HepG2 (cell line): ENCODE measurements at regions not wholly inside any gene's neighbourhood (a gene's known extent, or its start where the extent isn't known, plus 50 kb on each side); places are given as distances from the start of the nearest gene placed in this dataset.
A peak's percentile ranks its signal among the peaks of the same experiment; 100 is the strongest.

Experiments used
- ATAC-seq: fragments of 200-7000 bp; cut with Tn5 transposase; 3 replicates; pipeline ENCODE4 v1.9.1; 2020; ENCODE audit warnings: mild to moderate bottlenecking, moderate library complexity
- BruUV-seq: library from RNA; stranded (reverse); fragments of 400-500 nt; replicated peaks from 2 replicates; lab custom pipeline; 2021; lab: Mats Ljungman, UMichigan
- CTCF ChIA-PET: fragments of 300-600 bp; formaldehyde crosslinking; extraction: SDS; loops from one replicate; lab custom pipeline; 2021; ENCODE audit warnings: low total read pairs, inconsistent platforms, low intra/inter-chr PET ratio; lab: Yijun Ruan, JAX
- POLR2A ChIA-PET: fragments of 350-600 bp; sonication (Branson Sonifier 250); formaldehyde crosslinking; loops from one replicate; lab custom pipeline; 2020; ENCODE audit warnings: antibody characterized with exemption, inconsistent platforms; lab: Yijun Ruan, JAX
- DNase-seq: peaks from one replicate; pipeline ENCODE4 v3.0.0-alpha.2; 2015; ENCODE audit warnings: low spot score
- FAIRE-seq: peaks from 3 replicates; lab custom pipeline; 2011; peaks lifted over from hg19 to GRCh38; lab: Jason Lieb, UNC
- H2AFZ ChIP-seq: one replicate; pipeline ENCODE4 v1.6.1; 2011; ENCODE audit warnings: low read length, inconsistent platforms
- H3K27ac ChIP-seq: fragments of 300-600 bp; 3 replicates; pipeline ENCODE4 v1.8.0; 2011; ENCODE audit warnings: mixed run types, mild to moderate bottlenecking, mixed read lengths, low read length, inconsistent platforms; ENCODE audit not compliant: insufficient read depth; ENCODE audit errors: extremely low read length
- H3K27me3 ChIP-seq, 2 experiments: fragments of 200-600 bp in 1 of 2; 2 replicates in 1 of 2; 3 replicates in 1 of 2; pipeline versions ENCODE4 v1.6.0 to v1.8.0; 2011; ENCODE audit warnings: low read length in 2 of 2, mild to moderate bottlenecking in 2 of 2, moderate library complexity in 2 of 2, inconsistent platforms in 1 of 2; ENCODE audit not compliant: insufficient read depth in 2 of 2, control insufficient read depth in 1 of 2
- H3K36me3 ChIP-seq, 2 experiments: fragments of 200-600 bp in 1 of 2; replicated peaks in 1 of 2; 2 replicates in 1 of 2; 3 replicates in 1 of 2; pipeline versions ENCODE4 v1.5.1 to v1.8.0; 2011; ENCODE audit warnings: low read length in 2 of 2, inconsistent platforms in 1 of 2; ENCODE audit not compliant: insufficient read depth in 2 of 2, control insufficient read depth in 1 of 2
- H3K4me1 ChIP-seq: 2 replicates; pipeline ENCODE4 v1.5.1; 2012; ENCODE audit warnings: low read length, inconsistent platforms; ENCODE audit not compliant: insufficient read depth
- H3K4me2 ChIP-seq: 2 replicates; pipeline ENCODE4 v1.6.0; 2011; ENCODE audit warnings: low read depth, low read length, inconsistent platforms
- H3K4me3 ChIP-seq, 3 experiments: fragments of 200-600 bp in 1 of 3; sonication (generic), shearing (Covaris generic) in 1 of 3; replicated peaks in 1 of 3; 2 replicates each; pipeline ENCODE4 v1.5.1; 2011 to 2016; ENCODE audit warnings: low read length in 3 of 3, inconsistent platforms in 2 of 3, low read depth in 2 of 3, mild to moderate bottlenecking in 2 of 3, control low read depth in 1 of 3, mixed read lengths in 1 of 3; ENCODE audit not compliant: insufficient read depth in 1 of 3
- H3K79me2 ChIP-seq: one replicate; pipeline ENCODE4 v1.6.1; 2011; ENCODE audit warnings: low read length, inconsistent platforms; ENCODE audit not compliant: insufficient read depth
- H3K9ac ChIP-seq: 2 replicates; pipeline ENCODE4 v1.6.0; 2011; ENCODE audit warnings: mild to moderate bottlenecking, low read depth, low read length, inconsistent platforms; ENCODE audit not compliant: insufficient read depth
- H3K9me3 ChIP-seq: 2 replicates; pipeline ENCODE4 v1.5.1; 2012; ENCODE audit warnings: mild to moderate bottlenecking, low read length
- H4K20me1 ChIP-seq: 2 replicates; pipeline ENCODE4 v1.6.0; 2011; ENCODE audit warnings: inconsistent platforms, mild to moderate bottlenecking, low read length, moderate library complexity; ENCODE audit not compliant: insufficient read depth
- CEBPZ ChIP-seq: IDR thresholded peaks from 2 replicates; pipeline ENCODE4 v1.6.1; 2012; ENCODE audit warnings: low read length, improper control_type of control experiment
- MAFF ChIP-seq: IDR thresholded peaks from 2 replicates; pipeline ENCODE4 v1.6.1; 2011; ENCODE audit warnings: low read depth, low read length, improper control_type of control experiment
- MAFK ChIP-seq, 2 experiments: IDR thresholded peaks in 1 of 2; conservative IDR thresholded peaks in 1 of 2; 2 replicates each; pipeline ENCODE4 v1.6.1; 2011; ENCODE audit warnings: improper control_type of control experiment in 2 of 2, low read length in 2 of 2
- PCBP1 ChIP-seq: fragments of 200-400 bp; formaldehyde crosslinking; IDR thresholded peaks from 2 replicates; pipeline ENCODE4 v1.6.1; 2017; ENCODE audit warnings: mild to moderate bottlenecking, low read depth, low read length, borderline replicate concordance
- PLSCR1 ChIP-seq: sonication (generic); formaldehyde crosslinking; IDR thresholded peaks from 2 replicates; pipeline ENCODE4 v1.5.0; 2020; ENCODE audit warnings: missing genetic modification reagents, mild to moderate bottlenecking, borderline replicate concordance
- POLR2AphosphoS2 ChIP-seq: IDR thresholded peaks from 2 replicates; pipeline ENCODE4 v1.6.1; 2011; ENCODE audit warnings: low read depth, low read length, improper control_type of control experiment
- POLR2G ChIP-seq: fragments of 200-400 bp; formaldehyde crosslinking; IDR thresholded peaks from 2 replicates; pipeline ENCODE4 v1.6.1; 2018; ENCODE audit warnings: mild to moderate bottlenecking, low read depth, low read length, moderate library complexity
- RARA ChIP-seq: IDR thresholded peaks from 2 replicates; pipeline ENCODE4 v1.6.1; 2016; ENCODE audit warnings: missing genetic modification reagents, missing compliant biosample characterization
- SMAD3 ChIP-seq: sonication (generic); formaldehyde crosslinking; IDR thresholded peaks from 2 replicates; pipeline ENCODE4 v1.4.0; 2020; ENCODE audit warnings: missing genetic modification reagents
- ZNF136 ChIP-seq: sonication (generic); formaldehyde crosslinking; IDR thresholded peaks from 2 replicates; pipeline ENCODE4 v1.8.1; 2022; ENCODE audit warnings: low read depth, mild to moderate bottlenecking, moderate library complexity, missing genetic modification reagents
- ZNF720 ChIP-seq: sonication (generic); formaldehyde crosslinking; IDR thresholded peaks from 2 replicates; pipeline ENCODE4 v1.4.0; 2020; ENCODE audit warnings: missing genetic modification reagents
- WGBS: methylation state at CpG from one replicate; pipeline ENCODE4 v1.1.6; 2017; ENCODE audit warnings: low lambda C conversion rate; 5-methylcytosine and 5-hydroxymethylcytosine counted together
- in situ Hi-C: cut with HindIII; loops from 2 replicates; pipeline ENCODE4 v1.10.0; 2017; ENCODE audit warnings: low pct_unique_long_range_greater_than_20kb; ENCODE audit not compliant: extremely low pct_ligation_motif_present
- intact Hi-C: fragments of 100-400 bp; cut with micrococcal nuclease; formaldehyde crosslinking; loops from one replicate; pipeline ENCODE4 v1.10.0; 2022; ENCODE audit not compliant: unreplicated experiment
- TF ChIP-seq, protein P1 (sequence below): sonication (generic); formaldehyde crosslinking; IDR thresholded peaks from 2 replicates; pipeline ENCODE4 v1.4.0; 2020; ENCODE audit warnings: mild to moderate bottlenecking, missing genetic modification reagents
- TF ChIP-seq, protein P2 (sequence below): sonication (generic); formaldehyde crosslinking; IDR thresholded peaks from 2 replicates; pipeline ENCODE4 v1.4.0; 2020; ENCODE audit warnings: mild to moderate bottlenecking, missing genetic modification reagents

DNA sequence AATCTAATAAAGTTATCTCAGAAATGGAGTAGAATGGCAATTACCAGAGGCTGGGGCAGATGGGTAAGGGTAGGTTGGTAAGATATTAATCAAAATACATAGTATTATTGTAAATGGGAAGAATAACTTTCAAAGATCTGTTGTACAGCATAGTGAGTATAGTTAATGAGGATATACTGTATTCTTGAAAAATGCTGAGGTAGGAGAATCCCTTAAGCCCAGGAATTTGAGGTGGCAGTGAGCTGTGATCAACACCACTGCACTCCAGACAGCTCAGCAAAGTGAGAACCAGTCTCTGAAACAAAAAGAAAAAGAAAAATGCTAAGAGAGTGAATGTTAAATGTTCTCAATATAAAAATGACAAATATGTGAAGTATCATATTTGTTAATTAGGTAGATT lies 1033.7 kb downstream of the KCNT2 start:
- H3K27ac ChIP-seq = no peak overlapping the region
- BruUV-seq = no TSS peak
- peak; percentile 64 to 76 for TF ChIP-seq MAFK (conservative IDR thresholded peaks at IDR 0.05 in 1 of 2, IDR thresholded peaks at IDR 0.05 in 1 of 2; ENCODE audit: low read length in 2 of 2)
- TF ChIP-seq PLSCR1 (CRISPR knock-in tag) = no peak
- peak; percentile 62 for TF ChIP-seq MAFF
- no peaks in the 10 kb centered on the region for H3K4me1 ChIP-seq
- H3K9ac ChIP-seq = no peak overlapping the region
- H3K4me3 ChIP-seq = no peak overlapping the region
- intact Hi-C loops = no loop called here
- no peaks in the 10 kb centered on the region for H3K27me3 ChIP-seq
- no peaks in the 10 kb centered on the region for H3K79me2 ChIP-seq
- no peak for FAIRE-seq
- H3K9me3 ChIP-seq = no peaks in the 10 kb centered on the region
- no peaks in the 10 kb centered on the region for H3K36me3 ChIP-seq
- in situ Hi-C loops = no loop called here
- ChIA-PET POLR2A (no interaction called here), CTCF (no interaction called here)
- no peak for DNase-seq
- H4K20me1 ChIP-seq = no peaks in the 10 kb centered on the region
- H2AFZ ChIP-seq = no peak overlapping the region
- no peak for ATAC-seq
- no peak overlapping the region for H3K4me2 ChIP-seq

GRCh38 chr1:195569934-195570333 lies 1038.3 kb downstream of the KCNT2 start:
- intact Hi-C loops = no loop called here
- no peak for TF ChIP-seq RARA (CRISPR knock-in tag)
- TF ChIP-seq POLR2G = no peak
- no peak for TF ChIP-seq ZNF720
- no peak for TF ChIP-seq SMAD3 (CRISPR knock-in tag)
- TF ChIP-seq, protein P1, sequence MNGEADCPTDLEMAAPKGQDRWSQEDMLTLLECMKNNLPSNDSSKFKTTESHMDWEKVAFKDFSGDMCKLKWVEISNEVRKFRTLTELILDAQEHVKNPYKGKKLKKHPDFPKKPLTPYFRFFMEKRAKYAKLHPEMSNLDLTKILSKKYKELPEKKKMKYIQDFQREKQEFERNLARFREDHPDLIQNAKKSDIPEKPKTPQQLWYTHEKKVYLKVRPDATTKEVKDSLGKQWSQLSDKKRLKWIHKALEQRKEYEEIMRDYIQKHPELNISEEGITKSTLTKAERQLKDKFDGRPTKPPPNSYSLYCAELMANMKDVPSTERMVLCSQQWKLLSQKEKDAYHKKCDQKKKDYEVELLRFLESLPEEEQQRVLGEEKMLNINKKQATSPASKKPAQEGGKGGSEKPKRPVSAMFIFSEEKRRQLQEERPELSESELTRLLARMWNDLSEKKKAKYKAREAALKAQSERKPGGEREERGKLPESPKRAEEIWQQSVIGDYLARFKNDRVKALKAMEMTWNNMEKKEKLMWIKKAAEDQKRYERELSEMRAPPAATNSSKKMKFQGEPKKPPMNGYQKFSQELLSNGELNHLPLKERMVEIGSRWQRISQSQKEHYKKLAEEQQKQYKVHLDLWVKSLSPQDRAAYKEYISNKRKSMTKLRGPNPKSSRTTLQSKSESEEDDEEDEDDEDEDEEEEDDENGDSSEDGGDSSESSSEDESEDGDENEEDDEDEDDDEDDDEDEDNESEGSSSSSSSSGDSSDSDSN (CRISPR knock-in tag) = no peak
- no peak for TF ChIP-seq PCBP1
- TF ChIP-seq CEBPZ = no peak
- no peak for TF ChIP-seq ZNF136 (CRISPR knock-in tag)
- TF ChIP-seq, protein P2, sequence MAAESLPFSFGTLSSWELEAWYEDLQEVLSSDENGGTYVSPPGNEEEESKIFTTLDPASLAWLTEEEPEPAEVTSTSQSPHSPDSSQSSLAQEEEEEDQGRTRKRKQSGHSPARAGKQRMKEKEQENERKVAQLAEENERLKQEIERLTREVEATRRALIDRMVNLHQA (CRISPR knock-in tag) = no peak
- TF ChIP-seq POLR2AphosphoS2 = no peak

More at GRCh38 chr1:195569934-195570333, 1038.3 kb downstream of the KCNT2 start:
- no TSS peak for BruUV-seq
- Histone ChIP-seq H3K4me2 (no peak overlapping the region), H2AFZ (no peak overlapping the region), H4K20me1 (no peaks in the 10 kb centered on the region), H3K79me2 (no peaks in the 10 kb centered on the region), H3K4me1 (no peaks in the 10 kb centered on the region), H3K4me3 (no peak overlapping the region), H3K9ac (no peak overlapping the region), H3K36me3 (no peaks in the 10 kb centered on the region), H3K27ac (no peak overlapping the region), H3K27me3 (no peaks in the 10 kb centered on the region), H3K9me3 (no peaks in the 10 kb centered on the region)
- no peak for FAIRE-seq
- no peak for DNase-seq
- ChIA-PET CTCF (no interaction called here), POLR2A (no interaction called here)
- in situ Hi-C loops = no loop called here
- WGBS = 0% methylated on average over 3 of the region's 3 CpGs
- no peak for ATAC-seq
